DMS53 treated with DMSO at 0.1 percent for 48 hours (cell line): ENCODE measurements at regions not wholly inside any gene's neighbourhood (a gene's known extent, or its start where the extent isn't known, plus 50 kb on each side); places are given as distances from the start of the nearest gene placed in this dataset.

Source experiments
- DNase-seq: peaks from one replicate; lab custom pipeline; 2025; ENCODE audit not compliant: unreplicated experiment; lab: John Stamatoyannopoulos, UW

GRCh38 chr11:120034176-120034875 lies 103.6 kb downstream of the TRIM29 start:
- no peak for DNase-seq

- no peak for DNase-seq
Observed at GRCh38 chr11:120032766-120033390, 105.0 kb downstream of the TRIM29 start.

GRCh38 chr11:120031612-120032600 lies 106.0 kb downstream of the TRIM29 start:
- DNase-seq: no peak

DNA sequence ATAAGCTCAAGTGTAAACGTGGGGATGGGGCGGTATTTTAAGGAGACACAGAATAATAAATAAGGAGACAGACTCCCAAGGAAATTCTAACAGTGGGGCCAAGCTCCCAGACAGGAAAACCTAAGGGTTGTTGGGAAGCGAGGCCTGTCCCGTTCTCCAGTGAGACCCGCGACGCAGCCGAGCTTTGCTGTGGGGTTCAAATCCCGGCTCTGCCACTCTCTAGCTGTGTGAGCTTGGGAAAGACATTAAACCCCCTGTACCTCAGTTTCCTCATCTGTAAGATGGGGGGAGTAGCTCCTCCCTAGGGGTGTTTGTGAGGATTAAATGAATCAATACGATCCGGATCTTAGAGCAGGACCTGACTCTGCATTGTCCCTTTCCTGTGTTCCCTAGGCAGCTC lies 106.8 kb downstream of the TRIM29 start:
- DNase-seq: no peak

DNA sequence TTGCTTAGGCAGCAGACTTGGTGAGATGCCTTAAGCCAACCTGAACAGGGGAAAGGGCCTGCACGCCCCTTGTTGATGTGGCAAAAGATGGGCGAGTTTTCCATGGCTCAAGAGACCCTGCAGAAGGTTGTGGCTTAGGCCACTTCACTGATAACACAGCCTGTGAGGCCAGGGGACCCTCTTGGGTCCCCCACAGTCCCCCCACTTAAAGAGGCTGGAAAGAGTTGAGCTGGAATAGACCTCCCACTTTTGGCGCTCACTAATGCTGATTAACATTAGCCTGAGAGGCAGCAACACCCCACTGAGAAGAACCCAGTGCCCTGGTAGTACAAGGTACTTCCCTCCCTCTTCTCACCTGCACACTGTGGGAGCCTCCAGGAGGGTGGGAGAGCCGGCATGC lies 107.5 kb downstream of the TRIM29 start:
- DNase-seq: no peak

DNA sequence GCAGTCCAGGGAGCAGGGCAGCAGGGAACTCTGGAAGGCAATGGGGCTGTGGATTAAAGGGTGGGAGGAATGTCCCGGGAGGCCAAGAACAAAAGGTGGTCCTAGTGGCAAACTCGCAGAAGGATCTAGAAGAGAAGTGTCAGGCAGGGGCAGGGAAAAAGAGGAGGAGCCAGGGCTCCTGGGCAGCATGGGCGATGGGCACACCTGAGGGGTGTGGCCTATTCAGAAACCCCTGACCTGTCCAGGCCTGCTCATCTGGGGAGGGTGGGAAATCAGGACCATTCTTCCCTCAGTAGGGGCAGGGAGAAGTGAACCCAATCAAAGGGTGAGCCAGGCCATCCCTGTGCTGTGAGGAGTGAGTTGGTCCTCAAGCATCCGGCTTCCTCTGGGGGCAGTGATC lies 108.6 kb downstream of the TRIM29 start:
- no peak for DNase-seq

- no peak for DNase-seq
Observed at GRCh38 chr11:120028897-120029258, 109.0 kb downstream of the TRIM29 start.

DNA sequence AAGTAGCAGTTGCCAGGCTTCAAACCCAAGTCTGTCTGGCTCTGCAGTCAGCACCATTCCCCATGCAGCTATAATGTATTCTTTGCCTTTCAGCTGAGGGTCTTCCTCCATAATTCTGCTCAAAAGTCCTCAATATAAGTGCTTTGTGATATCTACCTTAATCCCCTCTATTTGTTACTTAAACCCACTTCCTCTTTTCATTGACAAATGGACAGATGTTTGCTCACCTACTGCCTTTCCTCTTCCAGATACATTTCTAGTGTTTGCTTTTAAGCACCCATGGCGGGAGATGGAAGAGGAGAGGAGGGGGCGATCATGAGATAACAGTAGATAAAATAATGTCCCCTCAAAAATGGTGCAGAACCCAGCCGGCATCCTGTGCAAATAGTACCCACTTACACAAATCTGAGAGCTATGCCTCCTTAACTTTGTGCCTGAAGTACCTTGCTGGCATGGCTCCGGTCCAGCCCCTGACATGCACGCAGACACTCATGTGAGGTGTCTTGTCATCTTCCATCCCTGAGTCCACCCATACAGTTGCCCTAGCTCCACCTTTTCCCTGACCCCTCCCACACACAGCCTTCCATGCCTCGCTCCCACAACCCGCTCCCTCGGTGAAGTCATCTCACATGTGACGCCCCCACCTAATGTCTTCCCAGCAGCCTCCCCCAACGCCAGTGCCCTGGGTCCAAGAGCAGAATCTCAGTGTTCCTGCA lies 109.6 kb downstream of the TRIM29 start:
- no peak for DNase-seq

DNA sequence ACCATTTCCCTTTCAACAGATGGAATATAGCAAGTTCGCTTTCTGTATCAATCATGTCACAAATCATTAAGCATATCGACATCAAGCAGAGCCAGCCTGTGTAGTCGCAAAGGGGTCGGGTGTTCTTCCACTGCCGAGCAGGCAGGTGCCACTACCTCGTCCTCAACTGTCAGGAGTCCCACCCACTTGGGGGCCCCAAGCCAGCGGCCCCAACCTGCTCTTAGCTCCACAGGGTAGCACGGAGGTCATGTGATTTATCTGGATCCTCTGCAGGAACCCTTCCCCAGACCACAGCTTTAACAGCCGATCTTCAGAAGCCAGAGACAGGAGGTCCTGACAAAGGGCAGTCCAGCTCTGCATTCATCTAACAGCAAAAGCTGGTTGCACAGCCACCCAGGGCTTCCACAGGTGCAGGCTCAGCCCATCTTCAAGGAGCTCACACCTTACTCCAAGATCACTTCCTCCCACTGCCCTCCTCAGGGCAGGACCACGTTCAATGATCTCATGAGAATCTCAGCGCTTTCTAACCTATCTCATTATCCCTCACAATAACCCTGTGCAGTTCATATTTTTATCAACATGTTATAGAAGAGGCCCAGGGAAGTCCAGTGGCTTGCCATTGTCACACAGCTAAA lies 110.2 kb downstream of the TRIM29 start:
- no peak for DNase-seq

DNA sequence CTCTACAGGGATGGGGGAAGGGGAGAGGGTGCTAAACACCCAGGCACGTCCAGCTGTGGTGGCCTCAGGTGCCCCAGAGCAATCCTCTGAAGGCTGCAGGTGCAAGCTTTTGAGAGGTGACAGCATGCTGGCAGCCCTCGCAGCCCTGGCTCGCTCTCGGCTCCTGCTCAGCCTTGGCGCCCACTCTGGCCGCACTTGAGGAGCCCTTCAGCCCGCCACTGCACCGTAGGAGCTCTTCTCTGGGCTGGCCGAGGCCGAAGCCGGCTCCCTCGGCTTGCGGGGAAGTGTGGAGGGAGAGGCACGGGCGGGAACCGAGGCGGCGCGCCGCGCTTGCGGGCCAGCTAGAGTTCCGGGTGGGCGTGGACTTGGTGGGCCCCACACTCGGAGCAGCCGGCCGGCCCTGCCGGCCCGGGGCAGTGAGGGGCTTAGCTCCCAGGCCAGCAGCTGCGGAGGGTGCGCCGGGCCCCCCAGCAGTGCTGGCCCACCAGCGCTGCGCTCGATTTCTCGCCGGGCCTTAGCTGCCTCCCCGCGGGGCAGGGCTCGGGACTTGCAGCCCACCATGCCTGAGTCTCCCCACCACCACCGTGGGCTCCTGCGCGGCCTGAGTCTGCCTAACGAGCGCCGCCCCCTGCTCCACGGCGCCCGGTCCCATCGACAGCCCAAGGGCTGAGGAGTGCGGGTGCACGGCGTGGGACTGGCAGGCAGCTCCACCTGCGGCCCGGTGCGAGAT lies 112.1 kb downstream of the TRIM29 start:
- no peak for DNase-seq

GRCh38 chr11:120024586-120024985 lies 113.3 kb downstream of the TRIM29 start:
- DNase-seq: no peak

DNA sequence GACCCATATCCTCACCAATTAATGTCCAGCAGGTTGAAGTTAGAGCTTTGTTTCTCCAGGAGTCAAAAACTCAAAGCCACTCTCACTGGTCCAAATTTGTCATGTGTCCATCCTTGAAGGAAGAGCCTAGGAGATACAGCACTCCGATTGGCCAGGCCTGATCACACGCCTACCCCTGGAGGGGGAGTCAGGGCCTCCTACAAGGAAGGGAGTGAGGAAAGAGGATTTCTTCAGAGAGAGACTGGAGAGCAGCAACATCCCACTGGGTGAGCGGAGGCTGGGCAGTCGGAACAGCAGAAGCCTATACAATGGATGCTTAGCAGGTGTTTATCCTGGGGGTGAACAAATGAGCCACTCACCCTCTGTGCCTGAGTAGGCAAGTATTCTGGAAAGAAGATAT lies 113.9 kb downstream of the TRIM29 start:
- no peak for DNase-seq

- no peak for DNase-seq
Observed at GRCh38 chr11:120023551-120023950, 114.4 kb downstream of the TRIM29 start.

DNA sequence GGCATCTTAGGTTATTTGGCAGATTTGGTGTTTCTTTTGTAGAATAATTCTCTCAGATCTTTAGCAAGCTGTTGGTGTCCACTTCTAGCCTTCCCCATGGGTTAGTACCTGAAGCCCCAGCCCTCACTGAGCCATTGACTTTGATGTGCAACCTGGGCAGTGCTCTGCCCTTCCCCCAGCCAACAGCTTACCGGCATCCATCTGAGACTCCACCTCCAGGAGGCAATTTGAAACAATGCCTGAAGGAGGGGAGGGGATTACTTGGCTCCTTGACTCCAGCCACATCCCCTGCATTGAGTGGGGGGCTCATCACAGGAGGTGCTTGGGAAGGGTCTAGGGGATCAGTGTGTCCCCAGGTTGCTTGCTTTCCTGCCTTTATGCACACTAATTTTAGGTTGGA lies 114.8 kb downstream of the TRIM29 start:
- DNase-seq: no peak

DNA sequence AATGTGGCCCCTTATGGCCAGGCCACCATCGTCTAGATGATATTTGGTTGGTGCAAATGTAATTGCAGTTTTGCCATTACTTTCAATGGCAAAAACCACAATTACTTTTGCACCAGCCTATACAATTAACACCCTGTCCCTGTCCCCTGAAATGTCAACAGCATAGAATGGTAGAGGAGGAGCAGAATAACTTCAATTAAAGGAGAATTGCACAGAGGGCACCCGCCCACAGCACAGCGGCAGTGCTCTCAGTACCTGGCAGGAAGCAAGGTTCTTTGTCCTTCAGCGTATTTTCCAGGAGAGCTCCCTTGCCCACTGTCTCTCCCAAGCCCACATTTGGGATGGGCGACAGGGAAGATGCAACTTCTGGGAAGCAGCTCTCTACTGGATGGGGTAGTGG lies 115.3 kb downstream of the TRIM29 start:
- DNase-seq: no peak

- no peak for DNase-seq
Observed at GRCh38 chr11:120021978-120022377, 115.9 kb downstream of the TRIM29 start.

DNA sequence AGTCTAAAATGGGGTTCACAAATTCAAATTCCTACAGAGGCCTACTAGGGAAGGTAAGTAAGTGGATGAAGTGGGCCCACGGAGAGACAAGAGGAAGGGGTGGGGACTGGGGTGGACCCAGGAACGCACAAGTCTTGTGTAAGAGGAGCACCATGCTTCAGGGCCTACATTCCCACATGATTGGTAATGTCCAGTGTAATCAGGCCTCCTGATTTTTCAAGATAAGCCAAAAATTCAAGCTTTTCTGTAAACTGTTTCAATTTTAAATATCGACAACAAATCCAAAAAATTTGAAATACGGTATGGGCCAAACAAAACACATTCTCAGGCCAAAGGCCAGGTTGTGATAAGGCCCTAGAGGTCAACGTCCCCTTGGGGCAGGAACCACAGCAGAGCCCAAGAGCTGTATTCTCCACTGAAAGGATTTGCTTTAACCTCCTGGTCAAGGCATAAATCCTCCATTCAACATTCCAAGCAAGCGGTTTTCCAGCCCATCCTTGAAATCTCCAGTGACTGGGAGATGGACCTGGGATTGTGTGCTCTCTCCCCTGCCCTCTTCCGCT lies 116.4 kb downstream of the TRIM29 start:
- DNase-seq: no peak

GRCh38 chr11:120020981-120021380 lies 116.9 kb downstream of the TRIM29 start:
- DNase-seq: no peak

DNA sequence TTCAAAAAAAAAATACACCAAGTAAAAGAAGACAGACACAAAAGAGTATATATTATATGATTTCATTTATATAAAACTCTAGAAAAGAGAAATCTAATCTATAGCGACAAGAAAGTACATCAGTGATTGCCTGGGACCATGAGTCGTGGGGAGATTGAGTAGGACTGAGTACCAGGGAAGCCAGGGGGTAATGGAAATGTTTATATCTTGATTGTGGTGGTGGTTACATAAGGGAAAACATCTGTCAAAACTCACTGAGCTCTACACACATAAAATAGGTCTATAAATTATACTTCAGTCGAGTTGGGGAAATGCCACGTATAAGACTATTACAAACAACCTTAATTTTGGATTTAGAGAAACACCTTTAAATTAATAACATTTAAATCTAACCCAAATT lies 117.4 kb downstream of the TRIM29 start:
- DNase-seq: no peak

DNA sequence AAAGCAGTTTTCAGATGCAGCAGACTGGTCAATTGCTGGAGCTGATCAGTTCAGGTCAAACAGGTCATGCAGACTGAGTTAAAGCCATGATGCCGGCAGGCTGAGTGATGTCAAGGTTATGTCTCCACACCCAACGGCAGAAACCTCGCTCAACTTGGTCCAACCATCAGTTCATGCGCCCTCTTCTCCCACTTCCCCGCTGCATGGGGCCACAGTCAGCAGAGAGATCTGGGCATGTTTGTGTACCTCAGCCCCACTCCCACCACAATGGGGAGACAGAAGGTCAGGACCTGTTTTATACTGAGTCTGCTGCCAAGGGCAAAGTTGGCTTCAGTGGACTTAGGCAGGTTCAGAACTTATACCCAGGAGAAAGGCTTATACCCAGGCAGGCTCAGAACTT lies 118.7 kb downstream of the TRIM29 start:
- no peak for DNase-seq
